HG03432 (cell line): ENCODE measurements at regions not wholly inside any gene's neighbourhood (a gene's known extent, or its start where the extent isn't known, plus 50 kb on each side); places are given as distances from the start of the nearest gene placed in this dataset.

Experiments used
- ATAC-seq: cut with Tn5 transposase; IDR thresholded peaks from one replicate; pipeline ENCODE4 v1.9.1; 2021; ENCODE audit warnings: mild to moderate bottlenecking, moderate library complexity; ENCODE audit not compliant: unreplicated experiment

- ATAC-seq, result no peak
These were observed 157.4 kb upstream of the KCTD1 start for GRCh38 chr18:26705757-26706156.

- ATAC-seq, result no peak
These were observed 155.0 kb upstream of the KCTD1 start for GRCh38 chr18:26703170-26703930.

GRCh38 chr18:26702086-26702485, 153.7 kb upstream of the KCTD1 start:
- peak; percentile 37 for ATAC-seq

GRCh38 chr18:26700728-26701127, 152.4 kb upstream of the KCTD1 start:
- ATAC-seq, result no peak

- ATAC-seq, result peak; percentile 56
These were observed 151.8 kb upstream of the KCTD1 start for GRCh38 chr18:26700201-26700600.

GRCh38 chr18:26697186-26697884, 149.0 kb upstream of the KCTD1 start:
- ATAC-seq, result no peak

GRCh38 chr18:26696786-26697185, 148.4 kb upstream of the KCTD1 start:
- ATAC-seq, result no peak

- no peak for ATAC-seq
These were observed 148.0 kb upstream of the KCTD1 start for GRCh38 chr18:26696308-26696707.

GRCh38 chr18:26689226-26689879, 141.0 kb upstream of the KCTD1 start:
- ATAC-seq, result no peak

GRCh38 chr18:26686532-26686931, 138.2 kb upstream of the KCTD1 start:
- no peak for ATAC-seq

GRCh38 chr18:26685438-26686157, 137.2 kb upstream of the KCTD1 start:
- ATAC-seq, result no peak

- ATAC-seq, result no peak
These were observed 129.6 kb upstream of the KCTD1 start for GRCh38 chr18:26677957-26678356.

GRCh38 chr18:26667046-26667445, 118.7 kb upstream of the KCTD1 start:
- ATAC-seq, result no peak

GRCh38 chr18:26662996-26663395, 114.6 kb upstream of the KCTD1 start:
- ATAC-seq, result no peak

- no peak for ATAC-seq
These were observed 109.6 kb upstream of the KCTD1 start for GRCh38 chr18:26657631-26658581.

GRCh38 chr18:26656944-26657536, 108.7 kb upstream of the KCTD1 start:
- ATAC-seq, result peak; percentile 85

- peak; percentile 36 for ATAC-seq
These were observed 108.1 kb upstream of the KCTD1 start for GRCh38 chr18:26656431-26656943.

- peak; percentile 10 for ATAC-seq
These were observed 107.4 kb upstream of the KCTD1 start for GRCh38 chr18:26655525-26656430.
